ENCODE measurements at regions not wholly inside any gene's neighbourhood (a gene's known extent, or its start where the extent isn't known, plus 50 kb on each side); places are given as distances from the start of the nearest gene placed in this dataset.

DNA sequence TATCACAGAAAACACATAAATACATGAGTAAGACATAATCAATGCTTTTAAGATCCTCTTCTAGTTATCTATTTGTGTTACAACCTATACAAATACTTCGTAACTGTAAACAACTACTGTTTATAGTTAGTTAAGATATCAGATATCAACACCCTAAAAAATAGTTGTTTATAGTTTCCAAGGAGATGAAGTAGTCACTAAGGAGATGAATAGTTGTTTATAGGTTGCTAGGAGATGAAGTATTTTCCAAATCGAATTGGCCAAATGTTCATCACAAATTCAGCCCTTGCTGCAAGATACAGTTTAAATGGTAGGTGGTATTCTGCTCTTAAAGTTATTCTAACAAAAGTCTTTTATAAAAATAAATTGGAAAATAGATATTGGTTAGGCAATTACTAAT lies 618.2 kb upstream of the PCDH10 start:
- H3K27ac ChIP-seq, result no peak overlapping the region
- no peak for DNase-seq

GRCh38 chr4:132540268-132540667 lies 608.8 kb upstream of the PCDH10 start:
- no peak for DNase-seq
- Histone ChIP-seq H3K27me3 (ENCODE audit: insufficient read depth, low read depth, severe bottlenecking) (no peaks in the 10 kb centered on the region), H3K36me3 (no peaks in the 10 kb centered on the region), H3K4me3 (ENCODE audit: low read depth, low read length) (no peak overlapping the region), H3K9me3 (ENCODE audit: severe bottlenecking) (peaks cover 7% of the 10 kb centered on the region), H3K27ac (no peak overlapping the region)
- TF ChIP-seq CTCF (IDR thresholded peaks at IDR 0.05; ENCODE audit: low read depth, low read length), result no peak

More for the DNA sequence above, 618.2 kb upstream of the PCDH10 start:
- Histone ChIP-seq H3K4me3 (ENCODE audit: low read depth, low read length) (no peak overlapping the region), H3K36me3 (no peaks in the 10 kb centered on the region), H3K27me3 (ENCODE audit: insufficient read depth, low read depth, severe bottlenecking) (no peaks in the 10 kb centered on the region), H3K9me3 (ENCODE audit: severe bottlenecking) (no peaks in the 10 kb centered on the region)
- no peak for TF ChIP-seq CTCF (IDR thresholded peaks at IDR 0.05; ENCODE audit: low read depth, low read length)

DNA sequence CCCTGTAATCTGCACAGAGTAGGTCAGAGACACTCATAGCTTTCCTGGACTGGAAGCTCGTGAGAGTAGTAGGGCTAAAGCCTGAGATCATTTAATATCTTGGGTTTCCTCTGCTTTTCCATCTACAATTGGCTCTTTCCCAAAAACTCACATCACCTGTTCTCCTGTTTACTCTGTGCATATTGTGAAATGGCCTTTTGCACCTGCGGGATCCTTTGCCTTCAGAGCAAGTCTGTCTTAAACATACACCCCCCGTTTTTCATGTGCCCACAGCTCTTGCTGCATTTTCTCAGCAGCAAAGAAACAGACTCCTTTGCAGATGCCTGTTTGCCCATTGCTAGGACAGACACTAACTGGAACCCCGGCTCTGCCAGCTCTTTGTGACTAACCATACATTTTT lies 608.3 kb upstream of the PCDH10 start:
- H3K36me3 ChIP-seq, result no peaks in the 10 kb centered on the region
- H3K27me3 ChIP-seq (ENCODE audit: insufficient read depth, low read depth, severe bottlenecking), result no peaks in the 10 kb centered on the region
- no peak for DNase-seq
- H3K4me3 ChIP-seq (ENCODE audit: low read depth, low read length), result no peak overlapping the region
- no peak for TF ChIP-seq CTCF (IDR thresholded peaks at IDR 0.05; ENCODE audit: low read depth, low read length)
- H3K9me3 ChIP-seq (ENCODE audit: severe bottlenecking), result peaks cover 7% of the 10 kb centered on the region
- H3K27ac ChIP-seq, result no peak overlapping the region

- Histone ChIP-seq H3K36me3 (no peaks in the 10 kb centered on the region), H3K4me3 (ENCODE audit: low read depth, low read length) (no peak overlapping the region), H3K9me3 (ENCODE audit: severe bottlenecking) (peaks cover 7% of the 10 kb centered on the region), H3K27me3 (ENCODE audit: insufficient read depth, low read depth, severe bottlenecking) (no peaks in the 10 kb centered on the region), H3K27ac (no peak overlapping the region)
- no peak for TF ChIP-seq CTCF (IDR thresholded peaks at IDR 0.05; ENCODE audit: low read depth, low read length)
- no peak for DNase-seq
Observed at GRCh38 chr4:132542228-132542627, 606.9 kb upstream of the PCDH10 start.

- H3K4me3 ChIP-seq (ENCODE audit: low read depth, low read length), result no peak overlapping the region
- H3K27ac ChIP-seq, result no peak overlapping the region
- H3K9me3 ChIP-seq (ENCODE audit: severe bottlenecking), result peaks cover 4% of the 10 kb centered on the region
- no peaks in the 10 kb centered on the region for H3K36me3 ChIP-seq
- no peak for TF ChIP-seq CTCF (IDR thresholded peaks at IDR 0.05; ENCODE audit: low read depth, low read length)
- no peaks in the 10 kb centered on the region for H3K27me3 ChIP-seq (ENCODE audit: insufficient read depth, low read depth, severe bottlenecking)
- no peak for DNase-seq
Observed at GRCh38 chr4:132548463-132548862, 600.6 kb upstream of the PCDH10 start.

DNA sequence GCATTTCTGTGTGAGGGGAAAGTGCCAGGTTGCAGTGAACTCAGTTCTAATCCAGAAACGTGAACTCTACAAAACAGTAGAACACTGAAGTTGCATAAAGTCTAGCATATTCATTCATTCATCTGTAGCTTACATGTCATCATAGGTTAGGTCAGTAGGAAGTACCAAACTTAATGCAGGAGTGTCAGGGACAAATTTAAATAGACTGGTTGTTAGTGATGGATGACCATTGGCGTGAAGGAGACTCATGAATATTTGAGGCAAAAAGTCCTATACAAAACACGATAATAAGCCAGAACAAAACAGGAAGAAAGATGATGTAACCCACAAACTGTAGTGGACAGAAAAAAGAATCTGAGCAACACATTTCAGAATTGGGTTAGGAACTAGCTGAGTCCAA lies 592.8 kb upstream of the PCDH10 start:
- DNase-seq, result no peak
- no peak for TF ChIP-seq CTCF (IDR thresholded peaks at IDR 0.05; ENCODE audit: low read depth, low read length)
- H3K9me3 ChIP-seq (ENCODE audit: severe bottlenecking), result peaks cover 3% of the 10 kb centered on the region
- H3K27me3 ChIP-seq (ENCODE audit: insufficient read depth, low read depth, severe bottlenecking), result no peaks in the 10 kb centered on the region
- no peak overlapping the region for H3K27ac ChIP-seq
- H3K4me3 ChIP-seq (ENCODE audit: low read depth, low read length), result no peak overlapping the region
- H3K36me3 ChIP-seq, result no peaks in the 10 kb centered on the region

All from WERI-Rb-1 (cell line).